HCT116 (cell line): ENCODE measurements at regions not wholly inside any gene's neighbourhood (a gene's known extent, or its start where the extent isn't known, plus 50 kb on each side); places are given as distances from the start of the nearest gene placed in this dataset.

Experiments used
- ATAC-seq: fragments of 200-7000 bp; cut with Tn5 transposase; 2 replicates; pipeline ENCODE4 v1.9.1; 2020; ENCODE audit warnings: mild to moderate bottlenecking, moderate library complexity
- BruUV-seq: library from RNA; stranded (reverse); fragments of 400-500 nt; replicated peaks from 2 replicates; lab custom pipeline; 2021; lab: Mats Ljungman, UMichigan
- CTCF ChIA-PET: fragments of 300-600 bp; sonication (Branson Sonifier 250); formaldehyde crosslinking; loops from one replicate; lab custom pipeline; 2021; ENCODE audit warnings: antibody characterized with exemption; lab: Charles Lee
- POLR2A ChIA-PET: fragments of 300-600, 350-600 bp; sonication (Branson Sonifier 250); formaldehyde crosslinking; loops from one replicate; lab custom pipeline; 2021; ENCODE audit warnings: antibody characterized with exemption; lab: Charles Lee
- RAD21 ChIA-PET, 2 experiments: fragments of 300-600 bp; sonication (Branson Sonifier 250); formaldehyde crosslinking; loops; one replicate each; lab custom pipeline; 2023; ENCODE audit warnings: low total read pairs in 2 of 2; ENCODE audit not compliant: uncharacterized antibody in 2 of 2, unreplicated experiment in 2 of 2, low non-redundant PET in 1 of 2; lab: Charles Lee
- DNase-seq: peaks from one replicate; pipeline ENCODE4 v3.0.0-alpha.2; 2010; ENCODE audit warnings: low read depth, low spot score
- H2AFZ ChIP-seq: fragments of 200-600 bp; shearing (Covaris generic), sonication (generic); 2 replicates; pipeline ENCODE4 v1.6.1; 2017; ENCODE audit warnings: low read depth, mixed run types, mixed read lengths, antibody characterized with exemption, low read length; ENCODE audit not compliant: poor library complexity, severe bottlenecking
- H3K27ac ChIP-seq: 2 replicates; pipeline ENCODE4 v1.5.1; 2012; ENCODE audit warnings: low read depth, low read length
- H3K27me3 ChIP-seq: fragments of 200-600 bp; sonication (generic); 2 replicates; pipeline ENCODE4 v1.6.1; 2016; ENCODE audit warnings: mixed run types, low read length, mixed read lengths; ENCODE audit not compliant: insufficient read depth
- H3K36me3 ChIP-seq, 2 experiments: fragments of 200-500 bp in 1 of 2; fragments of 200-600 bp in 1 of 2; sonication (Bioruptor generic) in 1 of 2; sonication (generic) in 1 of 2; 2 replicates each; pipeline versions ENCODE4 v1.5.1 to v1.6.1; 2014 to 2016; ENCODE audit warnings: low read length in 2 of 2, inconsistent platforms in 1 of 2, mixed read lengths in 1 of 2, mixed run types in 1 of 2; ENCODE audit not compliant: insufficient read depth in 2 of 2, control insufficient read depth in 1 of 2
- H3K4me1 ChIP-seq, 2 experiments: fragments of 200-600 bp in 1 of 2; sonication (generic) in 1 of 2; 2 replicates each; pipeline versions ENCODE4 v1.5.1 to v1.6.1; 2012 to 2017; ENCODE audit warnings: low read length in 2 of 2, inconsistent platforms in 1 of 2, mild to moderate bottlenecking in 1 of 2, mixed read lengths in 1 of 2, mixed run types in 1 of 2, moderate library complexity in 1 of 2; ENCODE audit not compliant: insufficient read depth in 2 of 2, control insufficient read depth in 1 of 2
- H3K4me2 ChIP-seq: fragments of 200-600 bp; sonication (generic); 2 replicates; pipeline ENCODE4 v1.6.1; 2017; ENCODE audit warnings: mixed run types, low read length, mixed read lengths
- H3K4me3 ChIP-seq, 2 experiments: fragments of 200-600 bp in 1 of 2; sonication (generic) in 1 of 2; replicated peaks in 1 of 2; 2 replicates each; pipeline ENCODE4 v1.5.1; 2011 to 2016; ENCODE audit warnings: low read length in 2 of 2, control low read depth in 1 of 2, low read depth in 1 of 2, mild to moderate bottlenecking in 1 of 2, mixed read lengths in 1 of 2, mixed run types in 1 of 2
- H3K79me2 ChIP-seq: fragments of 200-600 bp; sonication (generic); 2 replicates; pipeline ENCODE4 v1.6.1; 2017; ENCODE audit warnings: mild to moderate bottlenecking, mixed run types, low read length, moderate library complexity, mixed read lengths; ENCODE audit not compliant: insufficient read depth
- H3K9ac ChIP-seq: fragments of 200-600 bp; sonication (generic); 2 replicates; pipeline ENCODE4 v1.6.1; 2016; ENCODE audit warnings: low read length, mixed read lengths
- H3K9me2 ChIP-seq: fragments of 200-600 bp; sonication (generic), shearing (Covaris generic); 2 replicates; pipeline ENCODE4 v1.6.1; 2017; ENCODE audit warnings: mixed run types, mild to moderate bottlenecking, moderate library complexity; ENCODE audit not compliant: insufficient read depth
- H3K9me3 ChIP-seq, 2 experiments: fragments of 200-500 bp in 1 of 2; fragments of 200-600 bp in 1 of 2; sonication (Bioruptor generic) in 1 of 2; sonication (generic) in 1 of 2; 2 replicates each; pipeline ENCODE4 v1.6.1; 2014 to 2017; ENCODE audit warnings: low read length in 2 of 2, mixed read lengths in 2 of 2, inconsistent platforms in 1 of 2, low read depth in 1 of 2, mild to moderate bottlenecking in 1 of 2, mixed run types in 1 of 2, moderate library complexity in 1 of 2; ENCODE audit not compliant: control insufficient read depth in 1 of 2, insufficient read depth in 1 of 2
- H4K20me1 ChIP-seq: fragments of 200-600 bp; sonication (generic), shearing (Covaris generic); 2 replicates; pipeline ENCODE4 v1.6.1; 2017; ENCODE audit warnings: mixed run types, mild to moderate bottlenecking, moderate library complexity; ENCODE audit not compliant: insufficient read depth
- ATF3 ChIP-seq: IDR thresholded peaks from 2 replicates; pipeline ENCODE4 v1.6.1; 2012
- CBX3 ChIP-seq: IDR thresholded peaks from 2 replicates; pipeline ENCODE4 v1.6.1; 2012; ENCODE audit warnings: low read depth
- CEBPB ChIP-seq: IDR thresholded peaks from 2 replicates; pipeline ENCODE4 v1.6.1; 2012; ENCODE audit warnings: low read depth
- EGR1 ChIP-seq: IDR thresholded peaks from 2 replicates; pipeline ENCODE4 v1.6.1; 2012; ENCODE audit warnings: low read depth
- ELF1 ChIP-seq: IDR thresholded peaks from 2 replicates; pipeline ENCODE4 v1.6.1; 2012; ENCODE audit warnings: low read depth, borderline replicate concordance
- EZH2phosphoT487 ChIP-seq: fragments of 200-600 bp; IDR thresholded peaks from 2 replicates; pipeline ENCODE4 v1.6.1; 2018; ENCODE audit warnings: antibody characterized with exemption, borderline replicate concordance
- JUND ChIP-seq: IDR thresholded peaks from 2 replicates; pipeline ENCODE4 v1.6.1; 2012
- POLR2A ChIP-seq: IDR thresholded peaks from 2 replicates; pipeline ENCODE4 v1.7.0; 2011; ENCODE audit warnings: borderline replicate concordance; ENCODE audit not compliant: insufficient read depth, insufficient read length; ENCODE audit errors: extremely low read depth
- POLR2AphosphoS5 ChIP-seq: IDR thresholded peaks from 2 replicates; pipeline ENCODE4 v1.6.1; 2011; ENCODE audit warnings: mild to moderate bottlenecking, low read depth, low read length, moderate library complexity
- RAD21 ChIP-seq: IDR thresholded peaks from 2 replicates; pipeline ENCODE4 v1.6.1; 2012; ENCODE audit warnings: low read depth, mild to moderate bottlenecking
- YY1 ChIP-seq: IDR thresholded peaks from 2 replicates; pipeline ENCODE4 v1.6.1; 2011; ENCODE audit warnings: low read length, low read depth, moderate library complexity, mild to moderate bottlenecking; ENCODE audit not compliant: insufficient replicate concordance; ENCODE audit errors: extremely low read depth
- ZBTB33 ChIP-seq: IDR thresholded peaks from 2 replicates; pipeline ENCODE4 v1.6.1; 2011; ENCODE audit warnings: mild to moderate bottlenecking, low read length, moderate library complexity; ENCODE audit not compliant: insufficient replicate concordance; ENCODE audit errors: extremely low read depth
- ZFX ChIP-seq: fragments of 450-650 bp; IDR thresholded peaks from 2 replicates; pipeline ENCODE4 v1.6.1; 2017
- ZNF274 ChIP-seq: fragments of 200-500 bp; sonication (Bioruptor generic); IDR thresholded peaks from 2 replicates; pipeline ENCODE4 v1.6.1; 2014; ENCODE audit warnings: mild to moderate bottlenecking, low read depth, low read length, inconsistent platforms
- intact Hi-C: fragments of 100-400 bp; cut with micrococcal nuclease; formaldehyde crosslinking; loops from 2 replicates; pipeline ENCODE4 v1.10.0; 2022
- TF ChIP-seq, protein P1 (sequence below): IDR thresholded peaks from 2 replicates; pipeline ENCODE4 v1.6.1; 2012; ENCODE audit warnings: low read depth

GRCh38 chrX:131388293-131388692, 99.2 kb upstream of the IGSF1 start:
- TF ChIP-seq YY1 (no peak), POLR2A (no peak), JUND (no peak), ZBTB33 (no peak), ELF1 (no peak), CEBPB (no peak), ATF3 (no peak), ZNF274 (no peak), EGR1 (no peak), EZH2phosphoT487 (no peak), CBX3 (no peak), POLR2AphosphoS5 (no peak), RAD21 (no peak), ZFX (no peak)
- TF ChIP-seq, protein P1, sequence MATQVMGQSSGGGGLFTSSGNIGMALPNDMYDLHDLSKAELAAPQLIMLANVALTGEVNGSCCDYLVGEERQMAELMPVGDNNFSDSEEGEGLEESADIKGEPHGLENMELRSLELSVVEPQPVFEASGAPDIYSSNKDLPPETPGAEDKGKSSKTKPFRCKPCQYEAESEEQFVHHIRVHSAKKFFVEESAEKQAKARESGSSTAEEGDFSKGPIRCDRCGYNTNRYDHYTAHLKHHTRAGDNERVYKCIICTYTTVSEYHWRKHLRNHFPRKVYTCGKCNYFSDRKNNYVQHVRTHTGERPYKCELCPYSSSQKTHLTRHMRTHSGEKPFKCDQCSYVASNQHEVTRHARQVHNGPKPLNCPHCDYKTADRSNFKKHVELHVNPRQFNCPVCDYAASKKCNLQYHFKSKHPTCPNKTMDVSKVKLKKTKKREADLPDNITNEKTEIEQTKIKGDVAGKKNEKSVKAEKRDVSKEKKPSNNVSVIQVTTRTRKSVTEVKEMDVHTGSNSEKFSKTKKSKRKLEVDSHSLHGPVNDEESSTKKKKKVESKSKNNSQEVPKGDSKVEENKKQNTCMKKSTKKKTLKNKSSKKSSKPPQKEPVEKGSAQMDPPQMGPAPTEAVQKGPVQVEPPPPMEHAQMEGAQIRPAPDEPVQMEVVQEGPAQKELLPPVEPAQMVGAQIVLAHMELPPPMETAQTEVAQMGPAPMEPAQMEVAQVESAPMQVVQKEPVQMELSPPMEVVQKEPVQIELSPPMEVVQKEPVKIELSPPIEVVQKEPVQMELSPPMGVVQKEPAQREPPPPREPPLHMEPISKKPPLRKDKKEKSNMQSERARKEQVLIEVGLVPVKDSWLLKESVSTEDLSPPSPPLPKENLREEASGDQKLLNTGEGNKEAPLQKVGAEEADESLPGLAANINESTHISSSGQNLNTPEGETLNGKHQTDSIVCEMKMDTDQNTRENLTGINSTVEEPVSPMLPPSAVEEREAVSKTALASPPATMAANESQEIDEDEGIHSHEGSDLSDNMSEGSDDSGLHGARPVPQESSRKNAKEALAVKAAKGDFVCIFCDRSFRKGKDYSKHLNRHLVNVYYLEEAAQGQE = no peak
- TF ChIP-seq, all 23 proteins: peak for 0
- DNase-seq = no peak
- H4K20me1 ChIP-seq = no peaks in the 10 kb centered on the region
- H3K9me3 ChIP-seq = no peaks in the 10 kb centered on the region
- H2AFZ ChIP-seq = no peak overlapping the region
- no peak overlapping the region for H3K27ac ChIP-seq
- no peak overlapping the region for H3K9ac ChIP-seq
- H3K4me2 ChIP-seq = no peak overlapping the region
- H3K36me3 ChIP-seq = no peaks in the 10 kb centered on the region
- BruUV-seq = no TSS peak
- H3K4me3 ChIP-seq = no peak overlapping the region
- ChIA-PET CTCF (no interaction called here), POLR2A (no interaction called here), RAD21 (no interaction called here)
- intact Hi-C loops = no loop called here
- no peaks in the 10 kb centered on the region for H3K79me2 ChIP-seq
- no peaks in the 10 kb centered on the region for H3K9me2 ChIP-seq
- no peaks in the 10 kb centered on the region for H3K4me1 ChIP-seq
- no peak for ATAC-seq
- no peaks in the 10 kb centered on the region for H3K27me3 ChIP-seq
